ENCODE measurements at regions not wholly inside any gene's neighbourhood (a gene's known extent, or its start where the extent isn't known, plus 50 kb on each side); places are given as distances from the start of the nearest gene placed in this dataset.

GRCh38 chr11:95375886-95376285, 144.9 kb upstream of the SESN3 start:
- H2BK120ac ChIP-seq (ENCODE audit: low read depth, low read length), result no peak overlapping the region
- H3K79me1 ChIP-seq (ENCODE audit: low read depth in 1 of 2, low read length in 2 of 2), result no peaks in the 10 kb centered on the region
- H2BK15ac ChIP-seq (ENCODE audit: low read depth, low read length), result no peak overlapping the region
- H3K27ac ChIP-seq (ENCODE audit: insufficient read depth, low read length), result no peak overlapping the region
- H3K4me3 ChIP-seq (ENCODE audit: insufficient read depth, low read depth, low read length), result no peak overlapping the region
- POLR2A ChIA-PET (ENCODE audit: unreplicated experiment), result no interaction called here
- H3K18ac ChIP-seq (ENCODE audit: low read depth, low read length), result no peak overlapping the region
- H3K9me3 ChIP-seq (ENCODE audit: control insufficient read depth, insufficient read depth, low read length), result no peaks in the 10 kb centered on the region
- H2AK9ac ChIP-seq (replicated peaks; ENCODE audit: low read depth, low read length, poor library complexity), result no peak overlapping the region
- H2AFZ ChIP-seq (replicated peaks; ENCODE audit: low read length, poor library complexity), result no peak overlapping the region
- no peak overlapping the region for H3K23ac ChIP-seq (ENCODE audit: low read depth, low read length)
- intact Hi-C loops (cut with micrococcal nuclease) (no loop called here), dilution Hi-C loops (cut with HindIII; ENCODE audit: low sequenced_read_pairs, unreplicated experiment) (no loop called here), in situ Hi-C loops (cut with MboI; ENCODE audit: low sequenced_read_pairs) (no loop called here)
- no CpG with 5 or more reads among the region's 3 CpGs for whole genome bisulfite sequencing, 2 experiments (ENCODE audit: extremely low coverage in 2 of 2, insufficient read length in 1 of 2)
- H3K4ac ChIP-seq (ENCODE audit: low read depth, low read length), result no peak overlapping the region
- no TSS peak for BruUV-seq (replicated peaks)
- no peaks in the 10 kb centered on the region for H4K20me1 ChIP-seq (ENCODE audit: insufficient read depth, low read length)
- peaks cover under 1% of the 10 kb centered on the region; the same call in 1 of the 2 replicates for H3K27me3 ChIP-seq (ENCODE audit: control insufficient read depth, insufficient read depth, low read length)
- H3K56ac ChIP-seq (ENCODE audit: extremely low read depth, insufficient read depth, low read length), result no peak overlapping the region
- no peak overlapping the region for H2BK5ac ChIP-seq (ENCODE audit: low read depth, low read length, poor library complexity, severe bottlenecking)
- H3K9me1 ChIP-seq (ENCODE audit: insufficient read depth, low read length), result no peaks in the 10 kb centered on the region
- no peak overlapping the region for H3K14ac ChIP-seq (replicated peaks; ENCODE audit: low read depth, low read length)
- no peak overlapping the region for H4K8ac ChIP-seq (ENCODE audit: low read depth in 2 of 2, low read length in 2 of 2)
- TF ChIP-seq RAD21 (IDR thresholded peaks at IDR 0.05; ENCODE audit: low read length) (no peak), RFX5 (IDR thresholded peaks at IDR 0.05; ENCODE audit: low read depth, low read length) (no peak), RCOR1 (IDR thresholded peaks at IDR 0.05; ENCODE audit: insufficient replicate concordance, low read length) (no peak), FOS (IDR thresholded peaks at IDR 0.05; ENCODE audit: low read depth, low read length) (no peak), BHLHE40 (IDR thresholded peaks at IDR 0.05; ENCODE audit: low read depth, low read length) (no peak), SMC3 (IDR thresholded peaks at IDR 0.05; ENCODE audit: low read depth, low read length) (no peak), MAFK (IDR thresholded peaks at IDR 0.05; ENCODE audit: low read depth, low read length) (no peak), CTCF (conservative IDR thresholded peaks at IDR 0.05; ENCODE audit: low read depth, low read length) (no peak), NFE2L2 (IDR thresholded peaks at IDR 0.05; ENCODE audit: low read depth, low read length) (no peak), POLR2A (IDR thresholded peaks at IDR 0.05; ENCODE audit: low read depth, low read length) (no peak), CHD1 (IDR thresholded peaks at IDR 0.05; ENCODE audit: low read depth, low read length) (no peak), MXI1 (IDR thresholded peaks at IDR 0.05; ENCODE audit: borderline replicate concordance, low read depth, low read length) (no peak), CEBPB (IDR thresholded peaks at IDR 0.05; ENCODE audit: low read depth, low read length) (no peak), MAZ (IDR thresholded peaks at IDR 0.05; ENCODE audit: borderline replicate concordance, low read depth, low read length) (no peak)
- TF ChIP-seq, protein P1, sequence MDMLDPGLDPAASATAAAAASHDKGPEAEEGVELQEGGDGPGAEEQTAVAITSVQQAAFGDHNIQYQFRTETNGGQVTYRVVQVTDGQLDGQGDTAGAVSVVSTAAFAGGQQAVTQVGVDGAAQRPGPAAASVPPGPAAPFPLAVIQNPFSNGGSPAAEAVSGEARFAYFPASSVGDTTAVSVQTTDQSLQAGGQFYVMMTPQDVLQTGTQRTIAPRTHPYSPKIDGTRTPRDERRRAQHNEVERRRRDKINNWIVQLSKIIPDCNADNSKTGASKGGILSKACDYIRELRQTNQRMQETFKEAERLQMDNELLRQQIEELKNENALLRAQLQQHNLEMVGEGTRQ (IDR thresholded peaks at IDR 0.05; ENCODE audit: low read depth, low read length), result no peak
- TF ChIP-seq, protein P2, sequence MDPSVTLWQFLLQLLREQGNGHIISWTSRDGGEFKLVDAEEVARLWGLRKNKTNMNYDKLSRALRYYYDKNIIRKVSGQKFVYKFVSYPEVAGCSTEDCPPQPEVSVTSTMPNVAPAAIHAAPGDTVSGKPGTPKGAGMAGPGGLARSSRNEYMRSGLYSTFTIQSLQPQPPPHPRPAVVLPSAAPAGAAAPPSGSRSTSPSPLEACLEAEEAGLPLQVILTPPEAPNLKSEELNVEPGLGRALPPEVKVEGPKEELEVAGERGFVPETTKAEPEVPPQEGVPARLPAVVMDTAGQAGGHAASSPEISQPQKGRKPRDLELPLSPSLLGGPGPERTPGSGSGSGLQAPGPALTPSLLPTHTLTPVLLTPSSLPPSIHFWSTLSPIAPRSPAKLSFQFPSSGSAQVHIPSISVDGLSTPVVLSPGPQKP (IDR thresholded peaks at IDR 0.05; ENCODE audit: borderline replicate concordance, low read depth, low read length), result no peak
- DNase-seq (peak; percentile 43), ATAC-seq (ENCODE audit: low read depth) (no peak)
- CTCF ChIA-PET, result no interaction called here
- no peak overlapping the region for H3K9ac ChIP-seq (ENCODE audit: low read depth, low read length)
- no peak overlapping the region for H4K91ac ChIP-seq (ENCODE audit: insufficient read depth, low read depth, low read length)
- H2AK5ac ChIP-seq (ENCODE audit: low read depth, low read length), result no peak overlapping the region
- no peak overlapping the region for H2BK20ac ChIP-seq (ENCODE audit: low read depth, low read length)
- no peak overlapping the region for H4K5ac ChIP-seq (ENCODE audit: low read depth, low read length)
- H3K36me3 ChIP-seq (ENCODE audit: control insufficient read depth, insufficient read depth, low read length), result no peaks in the 10 kb centered on the region
- H3K4me1 ChIP-seq (ENCODE audit: control insufficient read depth, insufficient read depth, low read length), result no peaks in the 10 kb centered on the region
- no peak overlapping the region for H3K4me2 ChIP-seq (ENCODE audit: low read depth, low read length)

Measured in IMR-90 (cell line).